HAP-1 (cell line): ENCODE measurements at regions not wholly inside any gene's neighbourhood (a gene's known extent, or its start where the extent isn't known, plus 50 kb on each side); places are given as distances from the start of the nearest gene placed in this dataset.

Source experiments
- DNase-seq, 2 experiments: peaks; one replicate each; pipeline ENCODE4 v3.0.0-alpha.2; 2016 to 2020; ENCODE audit warnings: low spot score in 2 of 2
- H3K27me3 ChIP-seq: fragments of 250-450 bp; sonication (Bioruptor Pico); 2 replicates; pipeline ENCODE4 v1.5.1; 2020; ENCODE audit warnings: low read depth, mild to moderate bottlenecking, moderate library complexity
- H3K36me3 ChIP-seq: fragments of 250-450 bp; sonication (Bioruptor Pico); replicated peaks from 2 replicates; pipeline ENCODE4 v1.5.1; 2020; ENCODE audit warnings: mild to moderate bottlenecking
- H3K4me1 ChIP-seq: fragments of 250-450 bp; sonication (Bioruptor Pico); 2 replicates; pipeline ENCODE4 v1.5.1; 2020; ENCODE audit warnings: mild to moderate bottlenecking
- H3K4me3 ChIP-seq: fragments of 250-450 bp; sonication (Bioruptor Pico); 2 replicates; pipeline ENCODE4 v1.5.1; 2020; ENCODE audit warnings: mild to moderate bottlenecking, moderate library complexity
- H3K9me3 ChIP-seq: fragments of 250-450 bp; sonication (Bioruptor Pico); 2 replicates; pipeline ENCODE4 v1.5.1; 2020; ENCODE audit warnings: mild to moderate bottlenecking, moderate library complexity
- in situ Hi-C: fragments of 300-500 bp; cut with MboI; formaldehyde crosslinking; loops from 3 replicates; pipeline ENCODE4 v1.14.3; 2020; ENCODE audit warnings: low sequenced_read_pairs, inconsistent platforms, mixed read lengths

DNA sequence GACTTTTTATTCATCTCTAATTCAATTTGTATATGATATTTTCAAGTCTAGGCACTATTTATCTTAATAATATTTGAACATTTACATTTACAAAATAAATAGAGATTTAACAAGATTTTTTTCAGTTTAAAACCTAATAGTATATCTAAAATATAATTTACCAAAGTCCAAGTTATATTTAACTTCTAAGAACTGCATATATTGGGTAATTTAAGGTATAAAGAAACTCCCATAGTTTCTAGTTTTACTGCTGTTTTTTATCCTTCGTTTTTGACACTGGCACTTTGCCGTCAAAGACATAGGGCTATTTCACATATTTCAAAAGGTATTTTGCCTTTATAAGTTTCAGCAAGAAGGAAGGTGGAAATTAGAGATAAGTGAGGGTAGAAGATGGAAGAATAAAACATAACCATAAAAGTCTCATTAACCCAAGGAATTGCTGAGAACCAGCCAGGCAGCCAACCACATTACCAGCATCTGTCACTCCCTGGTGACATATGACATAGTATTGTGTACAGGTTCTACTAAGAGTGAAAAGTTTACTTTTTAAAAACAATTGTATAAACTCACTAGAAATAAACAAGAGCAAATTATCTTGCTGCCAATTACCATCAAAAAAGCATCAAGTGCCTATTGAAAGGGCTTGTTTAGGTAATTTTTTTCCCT lies 251.5 kb downstream of the NSUN3 start:
- in situ Hi-C loops = no loop called here
- H3K9me3 ChIP-seq = no peaks in the 10 kb centered on the region
- H3K36me3 ChIP-seq = no peaks in the 10 kb centered on the region
- no peak for DNase-seq
- H3K4me3 ChIP-seq = no peak overlapping the region
- H3K27me3 ChIP-seq = no peaks in the 10 kb centered on the region
- peaks cover 14% of the 10 kb centered on the region for H3K4me1 ChIP-seq

DNA sequence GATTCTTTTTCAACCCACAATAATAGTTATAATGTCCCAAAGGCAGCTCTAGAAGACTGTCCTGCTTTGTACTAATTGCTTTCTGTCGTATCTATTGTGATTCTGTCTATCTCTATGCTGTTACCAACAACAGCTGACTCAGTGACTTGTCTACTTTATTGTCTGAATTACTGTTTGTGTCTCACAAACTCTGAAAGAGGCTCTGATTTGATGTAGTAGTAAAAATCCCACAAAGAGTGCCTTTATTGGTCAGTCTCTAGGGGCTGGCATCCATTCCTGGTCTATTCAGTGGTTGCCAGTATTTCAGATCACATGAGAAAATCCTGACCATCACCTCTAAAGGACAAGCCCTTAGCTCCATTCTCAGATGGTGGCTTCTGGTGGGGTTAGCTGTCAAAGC lies 254.2 kb downstream of the NSUN3 start:
- Histone ChIP-seq H3K9me3 (no peaks in the 10 kb centered on the region), H3K4me1 (peaks cover 5% of the 10 kb centered on the region), H3K4me3 (no peak overlapping the region), H3K27me3 (no peaks in the 10 kb centered on the region), H3K36me3 (no peaks in the 10 kb centered on the region)
- in situ Hi-C loops = no loop called here
- DNase-seq = no peak

- no peaks in the 10 kb centered on the region for H3K36me3 ChIP-seq
- H3K4me1 ChIP-seq = no peaks in the 10 kb centered on the region
- no peaks in the 10 kb centered on the region for H3K9me3 ChIP-seq
- H3K27me3 ChIP-seq = no peaks in the 10 kb centered on the region
- in situ Hi-C loops = no loop called here
- no peak for DNase-seq
- no peak overlapping the region for H3K4me3 ChIP-seq
Observed at GRCh38 chr3:94323596-94323995, 260.7 kb downstream of the NSUN3 start.

- in situ Hi-C loops = no loop called here
Observed at GRCh38 chr3:94331831-94332230, 269.0 kb downstream of the NSUN3 start.

DNA sequence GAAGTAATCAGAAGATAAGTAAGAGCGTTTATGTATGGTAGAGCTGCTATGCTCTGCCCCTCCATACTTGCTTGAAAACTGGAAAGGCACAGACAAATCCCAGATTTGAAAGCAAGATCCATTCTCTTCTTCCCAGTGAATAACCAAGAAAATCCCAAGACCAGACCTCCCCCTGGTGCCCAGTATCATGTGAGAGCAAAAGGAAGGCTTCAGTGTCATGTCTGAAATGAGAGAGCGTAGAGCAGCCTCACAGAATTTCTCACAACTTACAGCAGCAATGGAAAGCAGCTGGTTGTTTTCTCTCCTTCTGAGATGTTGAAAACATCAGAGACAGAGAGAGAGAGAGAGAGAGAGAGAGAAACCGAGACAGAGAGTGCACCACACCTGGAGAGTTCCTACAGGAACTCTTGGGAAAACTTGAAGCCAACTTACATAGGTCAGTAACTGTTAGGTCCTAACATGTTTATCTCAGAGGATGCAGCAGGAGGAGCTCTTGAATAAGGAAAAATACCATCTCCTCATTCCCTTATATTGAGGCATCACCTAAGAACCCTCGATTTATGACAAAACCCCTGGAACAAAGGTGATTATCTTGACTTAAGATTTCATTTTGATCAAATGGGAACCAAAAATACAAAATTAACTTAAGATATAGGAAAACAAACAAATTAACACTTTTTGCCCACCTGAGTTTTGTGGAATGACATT lies 273.3 kb downstream of the NSUN3 start:
- in situ Hi-C loops = no loop called here

More at GRCh38 chr3:94331831-94332230, 269.0 kb downstream of the NSUN3 start:
- DNase-seq = no peak
- Histone ChIP-seq H3K9me3 (no peaks in the 10 kb centered on the region), H3K27me3 (no peaks in the 10 kb centered on the region), H3K4me1 (no peaks in the 10 kb centered on the region), H3K4me3 (no peak overlapping the region), H3K36me3 (no peaks in the 10 kb centered on the region)

DNA sequence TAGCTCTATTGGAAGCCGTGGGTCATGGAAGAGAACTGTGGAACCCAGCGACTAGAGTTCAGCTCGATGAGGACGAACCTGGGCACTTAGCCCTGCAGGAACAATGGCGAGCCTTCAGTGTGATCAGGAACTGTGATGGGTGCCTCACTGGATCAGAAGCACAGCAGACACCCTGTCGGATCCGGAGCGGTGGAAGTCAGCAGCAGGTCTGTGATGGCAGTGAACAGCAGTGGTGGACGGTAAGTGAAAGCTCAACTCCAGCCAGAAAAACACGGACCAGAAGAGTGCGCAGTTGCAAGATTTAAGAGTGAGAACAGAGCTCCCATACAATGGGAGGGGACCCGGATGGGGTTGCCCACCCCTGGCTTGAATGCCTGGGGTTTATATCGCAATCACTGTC lies 282.2 kb downstream of the NSUN3 start:
- no peaks in the 10 kb centered on the region for H3K9me3 ChIP-seq
- DNase-seq = no peak
- in situ Hi-C loops = no loop called here
- H3K36me3 ChIP-seq = no peaks in the 10 kb centered on the region
- no peaks in the 10 kb centered on the region; the same call in 1 of the 2 replicates for H3K4me1 ChIP-seq
- no peak overlapping the region for H3K4me3 ChIP-seq
- no peaks in the 10 kb centered on the region for H3K27me3 ChIP-seq

More for the DNA sequence above, 273.3 kb downstream of the NSUN3 start:
- Histone ChIP-seq H3K4me3 (no peak overlapping the region), H3K36me3 (no peaks in the 10 kb centered on the region), H3K9me3 (no peaks in the 10 kb centered on the region), H3K27me3 (no peaks in the 10 kb centered on the region), H3K4me1 (no peaks in the 10 kb centered on the region)
- DNase-seq = peak in 1 of 2 experiments; percentile 22

GRCh38 chr3:94349310-94349878 lies 286.5 kb downstream of the NSUN3 start:
- Histone ChIP-seq H3K4me1 (no peaks in the 10 kb centered on the region; the same call in 1 of the 2 replicates), H3K36me3 (no peaks in the 10 kb centered on the region), H3K27me3 (no peaks in the 10 kb centered on the region), H3K4me3 (no peak overlapping the region), H3K9me3 (no peaks in the 10 kb centered on the region)
- in situ Hi-C loops = no loop called here
- DNase-seq = no peak

GRCh38 chr3:94356581-94356980 lies 293.7 kb downstream of the NSUN3 start:
- no peak for DNase-seq
- no peak overlapping the region for H3K4me3 ChIP-seq
- no peaks in the 10 kb centered on the region for H3K27me3 ChIP-seq
- in situ Hi-C loops = no loop called here
- H3K36me3 ChIP-seq = no peaks in the 10 kb centered on the region
- no peaks in the 10 kb centered on the region for H3K4me1 ChIP-seq
- H3K9me3 ChIP-seq = no peaks in the 10 kb centered on the region

DNA sequence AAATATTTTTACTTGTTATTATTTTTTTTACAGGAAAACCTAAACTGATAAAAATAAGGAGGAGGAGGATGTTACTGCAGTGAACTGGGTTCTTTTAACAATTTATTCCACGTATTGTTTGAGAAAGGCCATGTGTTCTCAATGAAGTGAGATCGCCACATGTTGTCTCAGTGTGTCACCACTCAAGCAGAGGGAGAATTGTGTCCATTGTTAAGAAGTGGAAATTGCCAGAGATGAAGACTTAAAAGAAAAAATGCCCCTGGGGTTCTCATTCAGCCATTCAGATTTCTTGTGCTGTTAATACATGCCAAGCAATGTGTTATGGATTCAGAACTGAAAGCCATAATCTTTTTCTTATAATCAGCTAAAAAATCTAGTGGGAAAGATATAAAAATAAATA lies 297.1 kb downstream of the NSUN3 start:
- in situ Hi-C loops = no loop called here

DNA sequence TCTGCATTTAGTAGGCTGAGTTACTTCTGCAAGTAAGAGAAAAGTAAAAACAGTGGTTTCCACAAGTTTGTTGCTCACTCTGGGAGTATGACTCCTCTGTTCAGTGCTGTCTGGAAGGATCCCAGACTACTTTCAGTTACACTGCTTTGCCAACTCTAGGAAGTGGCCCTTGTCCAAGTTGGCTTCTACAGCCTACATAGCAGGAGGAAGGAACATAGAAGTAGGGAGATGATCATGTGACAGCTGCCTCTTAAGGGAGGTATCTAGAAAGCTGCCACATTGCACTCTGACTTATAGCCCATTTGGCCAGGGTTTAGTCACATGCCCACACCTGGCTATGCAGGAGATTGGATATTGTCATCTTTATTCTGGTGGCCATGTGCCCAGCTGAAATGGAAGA lies 298.1 kb downstream of the NSUN3 start:
- Histone ChIP-seq H3K36me3 (no peaks in the 10 kb centered on the region), H3K27me3 (no peaks in the 10 kb centered on the region), H3K4me3 (no peak overlapping the region), H3K9me3 (no peaks in the 10 kb centered on the region), H3K4me1 (no peaks in the 10 kb centered on the region)
- in situ Hi-C loops = no loop called here
- no peak for DNase-seq

More for the DNA sequence above, 297.1 kb downstream of the NSUN3 start:
- no peaks in the 10 kb centered on the region for H3K9me3 ChIP-seq
- H3K4me1 ChIP-seq = no peaks in the 10 kb centered on the region
- H3K36me3 ChIP-seq = no peaks in the 10 kb centered on the region
- H3K27me3 ChIP-seq = no peaks in the 10 kb centered on the region
- DNase-seq = no peak
- no peak overlapping the region for H3K4me3 ChIP-seq

DNA sequence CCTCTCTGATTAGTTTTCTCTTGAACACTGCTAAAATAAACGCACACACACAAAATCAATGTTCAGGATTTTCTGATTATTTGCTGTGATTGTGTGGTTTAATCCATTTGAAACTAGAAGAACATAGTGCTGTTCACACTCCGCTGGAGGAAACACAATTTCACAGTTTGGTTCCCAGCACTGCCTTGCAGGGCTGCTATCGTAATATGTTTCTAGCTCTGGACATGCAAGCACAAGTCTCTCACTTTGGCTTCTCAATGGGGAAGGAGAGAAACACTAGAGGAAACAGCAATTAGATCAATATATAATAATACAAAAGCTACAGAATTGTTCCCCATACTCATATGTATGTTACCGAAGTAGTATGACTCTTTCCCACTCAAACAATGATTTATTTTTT lies 299.5 kb downstream of the NSUN3 start:
- DNase-seq = no peak
- H3K4me3 ChIP-seq = no peak overlapping the region
- no peaks in the 10 kb centered on the region for H3K27me3 ChIP-seq
- H3K36me3 ChIP-seq = no peaks in the 10 kb centered on the region
- H3K9me3 ChIP-seq = no peaks in the 10 kb centered on the region
- no peaks in the 10 kb centered on the region for H3K4me1 ChIP-seq
- in situ Hi-C loops = no loop called here

GRCh38 chr3:94365006-94365405 lies 302.1 kb downstream of the NSUN3 start:
- in situ Hi-C loops = no loop called here

DNA sequence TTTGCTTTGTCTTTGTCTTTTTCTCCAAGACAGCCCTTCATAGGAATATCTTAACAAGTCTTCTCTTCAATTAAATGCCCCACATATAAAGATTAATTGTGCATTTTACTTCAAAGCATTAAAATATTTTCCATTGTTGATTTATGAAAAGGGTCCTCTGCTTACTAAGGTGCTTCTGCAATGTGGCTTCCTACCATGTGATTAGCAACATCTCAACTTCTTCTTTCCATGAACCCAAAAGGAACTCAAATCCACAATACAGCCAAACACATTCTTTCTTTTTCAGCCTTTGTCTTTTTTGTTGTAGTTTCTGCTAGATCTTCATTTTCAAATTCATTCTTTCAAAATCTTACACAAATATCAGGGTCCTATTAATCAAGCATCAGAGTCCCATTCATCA lies 309.2 kb downstream of the NSUN3 start:
- in situ Hi-C loops = no loop called here
- H3K27me3 ChIP-seq = no peaks in the 10 kb centered on the region
- no peaks in the 10 kb centered on the region; the same call in none of the 2 replicates for H3K4me1 ChIP-seq
- H3K36me3 ChIP-seq = no peaks in the 10 kb centered on the region
- no peaks in the 10 kb centered on the region for H3K9me3 ChIP-seq
- DNase-seq = no peak
- H3K4me3 ChIP-seq = no peak overlapping the region

More at GRCh38 chr3:94365006-94365405, 302.1 kb downstream of the NSUN3 start:
- no peak overlapping the region for H3K4me3 ChIP-seq
- no peak for DNase-seq
- H3K27me3 ChIP-seq = no peaks in the 10 kb centered on the region
- no peaks in the 10 kb centered on the region for H3K4me1 ChIP-seq
- H3K36me3 ChIP-seq = no peaks in the 10 kb centered on the region
- no peaks in the 10 kb centered on the region for H3K9me3 ChIP-seq

DNA sequence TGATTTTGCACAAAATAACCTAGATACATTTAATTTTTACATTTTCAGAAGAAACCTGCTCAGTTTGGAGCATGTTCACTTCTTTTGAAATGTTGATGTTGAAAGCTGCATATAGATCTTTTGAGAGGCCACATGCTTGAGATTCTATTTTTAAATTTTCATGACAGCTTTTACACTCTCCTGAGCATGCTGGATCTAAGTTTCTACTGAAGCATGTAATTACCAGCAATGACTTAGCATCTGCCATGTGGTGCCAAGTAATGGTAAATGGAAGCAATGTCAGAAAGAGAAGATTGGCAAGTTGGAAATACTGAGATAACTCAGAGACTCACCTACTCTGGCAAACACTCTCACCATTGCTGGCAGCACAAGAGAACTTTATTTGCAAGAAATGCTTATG lies 310.6 kb downstream of the NSUN3 start:
- Histone ChIP-seq H3K4me3 (no peak overlapping the region), H3K9me3 (no peaks in the 10 kb centered on the region), H3K36me3 (no peaks in the 10 kb centered on the region), H3K27me3 (no peaks in the 10 kb centered on the region), H3K4me1 (peaks cover 7% of the 10 kb centered on the region)
- no peak for DNase-seq
- in situ Hi-C loops = no loop called here
